HG03575 (cell line): ENCODE measurements at regions not wholly inside any gene's neighbourhood (a gene's known extent, or its start where the extent isn't known, plus 50 kb on each side); places are given as distances from the start of the nearest gene placed in this dataset.

Experiments used
- ATAC-seq: cut with Tn5 transposase; IDR thresholded peaks from one replicate; pipeline ENCODE4 v1.9.1; 2021; ENCODE audit not compliant: unreplicated experiment, insufficient number of reproducible peaks, low FRiP score; ENCODE audit errors: extremely low read depth

DNA sequence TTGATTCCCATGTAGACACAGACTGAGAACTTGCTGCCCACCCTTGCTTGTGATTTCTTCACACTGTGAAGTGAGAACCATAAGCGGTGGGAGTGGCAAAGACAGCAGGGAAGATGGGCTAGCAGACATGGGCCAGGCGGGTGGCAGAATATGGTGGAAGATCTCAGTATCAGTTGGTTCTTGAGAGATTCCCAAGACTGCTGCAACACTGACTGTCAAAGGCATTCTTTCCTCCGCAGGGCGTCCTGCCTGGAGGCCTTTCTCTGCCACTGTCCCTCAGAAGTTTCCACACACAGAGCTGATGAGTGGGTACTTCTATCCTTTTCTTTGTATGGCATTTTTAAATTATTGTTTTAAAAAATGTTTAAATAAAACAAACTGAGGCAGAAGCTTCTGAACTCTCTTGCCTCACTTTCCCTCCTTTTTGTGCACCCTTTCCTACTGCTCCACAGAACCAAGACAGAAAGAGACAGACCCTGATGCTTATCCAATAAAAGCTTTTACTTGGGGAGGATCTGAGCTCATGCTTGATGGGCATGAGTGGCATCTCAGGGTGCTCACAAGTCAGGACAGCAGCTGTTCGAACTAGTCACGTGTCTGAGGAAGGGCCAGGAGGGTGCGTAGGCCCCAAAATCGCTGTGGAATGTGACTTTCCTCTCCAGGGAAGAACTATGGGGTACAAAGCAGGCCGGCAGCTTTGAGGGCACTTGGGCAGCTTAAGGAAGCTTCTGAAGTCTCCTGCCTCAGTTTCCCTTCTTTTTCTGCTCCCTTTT lies 104.7 kb upstream of the PCGF5 start:
- ATAC-seq, result no peak

GRCh38 chr10:91117505-91117904 lies 103.0 kb upstream of the PCGF5 start:
- no peak for ATAC-seq

GRCh38 chr10:91120348-91120747 lies 100.1 kb upstream of the PCGF5 start:
- ATAC-seq, result no peak

DNA sequence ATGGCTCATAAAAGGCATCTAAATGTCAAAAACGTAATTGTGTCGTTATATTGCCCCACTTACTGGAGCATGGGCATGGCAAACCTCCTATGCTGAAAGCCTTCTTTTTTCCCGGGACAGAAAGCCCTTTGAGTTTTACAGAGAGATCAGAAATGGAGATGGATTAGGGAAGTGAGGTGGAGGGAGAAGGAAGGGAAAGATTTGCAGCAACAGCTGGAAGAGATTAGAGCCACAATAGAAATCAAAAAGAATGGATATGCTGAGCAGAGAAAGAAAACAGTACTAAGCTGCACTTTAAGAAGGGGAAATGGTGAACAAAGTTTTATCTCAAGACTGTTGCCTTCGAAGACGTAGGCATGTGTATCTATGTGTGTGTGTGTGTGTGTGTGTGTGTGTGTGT lies 97.2 kb upstream of the PCGF5 start:
- ATAC-seq, result no peak

DNA sequence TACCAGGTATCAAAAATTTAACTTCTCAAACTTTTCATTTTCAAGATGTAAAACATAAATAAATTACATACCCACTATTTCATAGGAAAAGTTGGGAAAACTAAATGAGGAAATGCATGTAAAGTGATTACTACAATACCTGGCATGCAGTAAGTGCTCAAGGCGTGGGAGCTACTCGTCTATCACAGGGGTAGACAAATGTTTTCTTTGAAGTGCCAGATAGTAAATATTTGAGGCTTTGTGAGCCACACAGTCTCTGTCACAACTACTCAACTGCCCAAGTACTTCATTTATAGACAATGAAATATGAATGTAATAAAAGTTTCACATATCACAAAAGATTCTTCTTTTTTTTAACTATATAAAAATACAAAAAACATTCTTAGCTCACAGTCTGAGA lies 96.4 kb upstream of the PCGF5 start:
- ATAC-seq, result no peak

- ATAC-seq, result no peak
Measured at GRCh38 chr10:91126471-91126870, 94.0 kb upstream of the PCGF5 start.

DNA sequence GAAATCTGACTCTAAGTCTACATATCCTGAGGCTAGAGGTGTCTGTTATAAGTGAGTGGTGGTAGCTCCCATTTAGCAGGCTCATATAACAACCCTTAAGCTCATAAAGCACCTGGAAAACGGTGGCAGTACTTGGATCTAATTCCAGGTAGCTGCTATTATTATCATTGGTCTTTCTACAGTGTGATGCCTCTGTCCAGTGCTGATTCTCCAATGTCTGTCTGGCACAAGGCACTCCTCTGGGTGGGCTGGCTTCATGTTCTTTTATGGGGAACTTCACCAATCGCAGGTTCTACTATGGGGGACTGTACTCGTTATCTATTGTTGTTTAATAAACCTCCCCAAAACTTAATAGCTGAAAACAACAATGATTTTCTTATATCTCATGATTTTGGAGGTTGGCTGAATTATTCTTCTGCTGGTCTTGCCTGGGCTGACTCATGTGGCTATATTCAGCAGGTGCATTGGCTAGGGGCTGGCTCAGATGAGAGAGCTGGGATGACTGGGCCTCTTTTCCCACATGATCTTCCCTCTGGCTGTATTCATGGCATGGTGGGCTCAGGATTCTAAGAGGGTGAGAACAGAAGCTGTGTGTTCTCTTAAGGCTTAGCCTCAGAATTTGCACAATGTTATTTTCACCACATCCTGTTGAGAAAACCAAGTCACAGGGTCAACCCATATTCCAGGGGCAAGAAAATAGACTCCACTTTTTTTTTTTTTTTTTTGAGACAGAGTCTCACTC lies 93.0 kb upstream of the PCGF5 start:
- ATAC-seq, result no peak

- ATAC-seq, result no peak
Measured at GRCh38 chr10:91135113-91135512, 85.3 kb upstream of the PCGF5 start.

DNA sequence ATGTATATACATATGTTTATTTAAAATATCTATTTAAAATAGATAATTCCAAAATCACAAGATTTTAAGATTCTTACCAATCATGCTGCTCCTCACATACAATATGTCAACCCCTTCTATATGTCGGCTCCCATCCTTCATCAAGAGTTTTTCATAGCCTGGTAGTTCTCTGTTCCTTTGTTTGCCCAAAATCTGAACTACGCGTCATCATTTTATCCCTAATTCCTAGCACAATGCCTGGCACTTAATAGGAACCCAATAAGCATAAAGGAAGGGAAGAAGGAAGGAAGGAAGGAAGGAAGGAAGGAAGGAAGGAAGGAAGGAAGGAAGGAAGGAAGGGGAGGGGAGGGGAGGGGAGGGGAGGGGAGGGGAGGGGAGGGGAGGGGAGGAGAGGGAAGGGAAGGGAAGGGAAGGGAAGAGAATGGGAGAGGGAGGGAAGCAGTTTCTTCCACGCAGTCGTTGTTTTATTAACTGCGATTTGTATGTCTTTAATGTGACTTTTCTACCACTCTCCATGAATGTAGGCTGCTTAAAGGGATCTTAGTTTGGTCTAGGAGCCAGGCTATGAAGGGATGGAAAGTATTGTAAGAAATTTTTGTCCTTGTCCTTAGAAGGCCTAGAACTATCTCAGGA lies 83.3 kb upstream of the PCGF5 start:
- ATAC-seq, result no peak

DNA sequence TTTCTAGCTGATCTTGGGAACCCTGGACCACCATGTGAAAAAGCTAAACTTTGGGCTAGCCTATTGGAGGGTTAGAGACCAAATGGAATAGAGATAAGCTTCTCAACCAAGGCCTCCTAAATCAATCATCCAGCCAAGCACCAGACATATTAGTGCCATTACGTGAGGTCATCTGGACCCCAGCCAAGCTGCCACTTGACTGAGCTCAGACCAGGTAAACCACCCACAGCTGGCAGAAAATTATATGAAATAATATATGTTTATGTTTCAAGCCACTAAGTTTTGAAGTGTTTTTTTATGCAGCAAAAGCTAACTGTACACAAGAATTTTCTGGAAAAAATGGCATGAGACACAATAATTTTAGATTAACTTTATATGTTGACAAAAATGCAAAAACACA lies 82.6 kb upstream of the PCGF5 start:
- no peak for ATAC-seq

- ATAC-seq, result no peak
Measured at GRCh38 chr10:91140995-91141549, 79.4 kb upstream of the PCGF5 start.

DNA sequence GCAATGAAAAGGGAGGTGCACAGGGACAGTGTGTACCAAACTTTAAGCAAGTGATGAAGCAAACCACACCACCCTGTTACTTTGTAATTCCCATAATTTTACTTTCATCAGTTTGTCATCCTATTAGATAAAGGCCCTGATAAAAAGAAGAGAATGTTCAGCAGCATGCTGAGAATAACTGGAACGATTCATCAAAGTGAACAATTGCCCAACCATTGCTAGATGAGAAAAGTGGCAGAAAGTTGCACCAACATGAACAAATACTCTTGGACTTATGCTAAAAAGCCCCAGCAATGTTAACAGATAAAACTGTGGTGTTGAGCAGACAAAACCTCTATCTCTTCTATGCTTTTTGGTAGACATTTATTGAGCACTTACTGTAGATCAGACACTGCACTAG lies 75.5 kb upstream of the PCGF5 start:
- no peak for ATAC-seq

GRCh38 chr10:91146146-91146545 lies 74.3 kb upstream of the PCGF5 start:
- ATAC-seq, result no peak

DNA sequence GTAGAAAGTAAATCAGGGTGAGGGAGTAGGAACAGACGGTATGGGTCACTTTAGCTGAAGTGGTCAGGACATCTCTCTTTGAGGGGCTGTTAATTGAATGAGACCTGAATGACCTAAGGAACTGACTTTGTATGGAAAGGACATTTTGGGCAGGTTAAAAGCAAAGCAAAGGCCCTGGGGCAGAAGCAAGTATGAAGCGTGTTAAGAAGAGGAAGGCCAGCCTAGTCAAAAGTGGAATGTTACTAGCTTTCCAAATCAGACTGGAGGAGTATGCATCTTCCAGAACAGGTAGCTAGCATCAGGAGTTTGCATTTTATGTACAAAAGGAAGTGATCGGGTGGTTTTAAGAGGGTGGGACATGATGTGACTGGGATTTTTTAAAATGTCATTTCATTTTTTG lies 70.9 kb upstream of the PCGF5 start:
- ATAC-seq, result no peak

DNA sequence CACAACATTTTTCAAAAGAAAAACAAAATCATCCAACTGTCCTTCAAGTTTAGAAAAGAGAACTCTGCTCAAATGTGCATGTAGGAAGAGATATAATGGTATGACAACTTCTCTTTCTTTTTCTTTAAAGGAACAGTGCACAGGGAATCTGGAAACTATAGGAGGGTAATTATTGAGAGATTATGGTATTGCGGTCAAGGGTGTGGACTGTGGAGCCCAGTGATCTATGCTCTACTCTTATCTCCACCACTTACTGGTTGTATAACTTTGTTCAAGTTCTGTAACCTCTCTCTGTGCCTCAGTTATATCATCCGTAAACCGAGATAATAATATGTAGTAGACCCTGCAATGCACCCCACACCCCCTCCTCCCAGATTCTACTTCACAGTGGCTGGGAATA lies 69.8 kb upstream of the PCGF5 start:
- ATAC-seq, result no peak

DNA sequence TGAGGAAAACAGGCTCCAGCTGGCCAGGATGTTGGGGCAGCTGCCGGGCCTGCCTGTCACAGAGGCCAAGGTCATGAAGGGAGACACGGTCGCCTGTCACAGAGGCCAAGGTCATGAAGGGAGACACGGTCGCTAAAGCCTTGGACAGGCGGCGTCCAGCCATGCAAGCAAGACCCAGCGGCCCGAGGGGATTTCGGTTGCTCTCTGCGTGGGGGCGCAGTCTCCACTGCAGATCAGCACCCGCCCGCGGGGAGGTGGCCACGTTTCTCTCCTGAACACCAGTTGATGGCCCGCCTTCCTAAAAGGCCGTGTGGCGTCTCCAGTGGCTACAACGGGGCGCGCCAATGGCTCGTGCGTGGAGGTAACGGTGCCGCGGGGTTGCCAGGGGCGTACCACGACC lies 67.0 kb upstream of the PCGF5 start:
- ATAC-seq, result no peak

DNA sequence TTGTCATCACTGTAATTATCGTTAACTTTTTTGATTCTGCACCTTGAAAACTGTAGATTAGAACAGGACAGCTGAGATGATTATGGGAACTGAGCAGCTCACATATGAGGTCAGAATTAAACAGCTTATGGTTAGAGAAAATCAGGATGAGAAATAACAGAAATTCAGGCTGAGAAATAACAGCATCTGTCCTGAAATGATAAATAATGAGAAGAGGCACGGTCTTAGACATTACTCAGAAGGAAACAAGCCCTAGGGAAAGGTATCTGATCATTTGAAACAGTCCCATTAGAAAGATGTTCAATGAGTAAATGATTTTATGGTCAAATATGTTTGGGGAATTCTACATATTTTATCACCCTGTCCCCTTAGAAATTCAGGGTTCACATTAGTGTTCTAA lies 65.6 kb upstream of the PCGF5 start:
- no peak for ATAC-seq

- no peak for ATAC-seq
Measured at GRCh38 chr10:91156196-91156595, 64.3 kb upstream of the PCGF5 start.

DNA sequence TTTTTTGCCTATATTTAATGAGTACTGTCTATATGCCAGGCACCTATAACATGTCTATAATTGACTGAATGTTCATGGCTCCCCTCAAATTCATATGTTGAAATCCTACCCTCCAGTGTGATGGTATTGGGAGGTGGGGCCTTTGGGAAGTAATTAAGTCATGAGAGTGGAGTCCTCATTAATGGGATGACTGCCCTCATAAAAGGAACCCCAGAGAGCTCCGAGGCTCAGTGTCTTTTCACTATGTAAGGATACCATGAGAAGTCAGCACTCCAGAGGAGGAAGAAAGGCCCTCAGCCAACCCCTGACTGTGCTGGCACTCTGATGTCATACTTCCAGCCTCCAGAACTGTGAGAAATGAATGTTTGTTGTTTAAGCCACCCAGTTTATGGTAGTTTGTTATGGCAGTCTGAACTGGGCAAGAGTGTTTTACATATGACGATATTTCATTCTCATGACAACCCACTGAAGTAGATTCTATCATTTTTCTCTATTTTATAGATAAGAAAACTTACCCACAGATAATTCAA lies 61.1 kb upstream of the PCGF5 start:
- ATAC-seq, result no peak

GRCh38 chr10:91162050-91162494 lies 58.4 kb upstream of the PCGF5 start:
- ATAC-seq, result no peak
